Fibroblast of lung (primary cell): ENCODE measurements at regions not wholly inside any gene's neighbourhood (a gene's known extent, or its start where the extent isn't known, plus 50 kb on each side); places are given as distances from the start of the nearest gene placed in this dataset.

Experiments
- EZH2 ChIP-seq: IDR thresholded peaks from 2 replicates; pipeline ENCODE4 v1.5.1; 2012; ENCODE audit warnings: low read length, control low read depth, mild to moderate bottlenecking; ENCODE audit errors: missing control alignments
- TF ChIP-seq, protein P1 (sequence below), 2 donors: IDR thresholded peaks in 1 of 2; conservative IDR thresholded peaks in 1 of 2; 1 replicate in 1 of 2; 2 replicates in 1 of 2; pipeline ENCODE4 v1.5.1; 2011 to 2012; ENCODE audit warnings: low read length in 2 of 2, control low read depth in 1 of 2, inconsistent platforms in 1 of 2, low read depth in 1 of 2, mild to moderate bottlenecking in 1 of 2

DNA sequence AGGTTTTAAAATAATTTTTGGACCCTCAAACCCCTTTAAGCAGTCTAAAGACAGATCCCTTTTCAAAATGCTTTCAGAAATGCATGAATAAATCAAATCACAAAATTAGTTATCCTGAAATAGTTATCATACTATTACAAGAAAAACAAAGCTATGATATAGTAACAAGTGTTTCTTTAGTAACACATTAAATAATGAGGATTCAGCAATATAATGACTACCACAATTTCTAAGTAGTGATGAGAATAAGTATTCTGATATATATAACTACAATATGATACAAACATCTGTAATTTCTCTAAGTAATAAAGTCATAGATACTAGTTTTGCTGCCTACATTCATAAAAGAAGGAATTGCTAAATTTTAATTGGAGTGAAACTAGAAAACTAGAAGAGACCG is 53.0 kb upstream of the TMEM168 start:
- TF ChIP-seq, protein P1, sequence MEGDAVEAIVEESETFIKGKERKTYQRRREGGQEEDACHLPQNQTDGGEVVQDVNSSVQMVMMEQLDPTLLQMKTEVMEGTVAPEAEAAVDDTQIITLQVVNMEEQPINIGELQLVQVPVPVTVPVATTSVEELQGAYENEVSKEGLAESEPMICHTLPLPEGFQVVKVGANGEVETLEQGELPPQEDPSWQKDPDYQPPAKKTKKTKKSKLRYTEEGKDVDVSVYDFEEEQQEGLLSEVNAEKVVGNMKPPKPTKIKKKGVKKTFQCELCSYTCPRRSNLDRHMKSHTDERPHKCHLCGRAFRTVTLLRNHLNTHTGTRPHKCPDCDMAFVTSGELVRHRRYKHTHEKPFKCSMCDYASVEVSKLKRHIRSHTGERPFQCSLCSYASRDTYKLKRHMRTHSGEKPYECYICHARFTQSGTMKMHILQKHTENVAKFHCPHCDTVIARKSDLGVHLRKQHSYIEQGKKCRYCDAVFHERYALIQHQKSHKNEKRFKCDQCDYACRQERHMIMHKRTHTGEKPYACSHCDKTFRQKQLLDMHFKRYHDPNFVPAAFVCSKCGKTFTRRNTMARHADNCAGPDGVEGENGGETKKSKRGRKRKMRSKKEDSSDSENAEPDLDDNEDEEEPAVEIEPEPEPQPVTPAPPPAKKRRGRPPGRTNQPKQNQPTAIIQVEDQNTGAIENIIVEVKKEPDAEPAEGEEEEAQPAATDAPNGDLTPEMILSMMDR (conservative IDR thresholded peaks at IDR 0.05 in 1 of 2, IDR thresholded peaks at IDR 0.05 in 1 of 2; ENCODE audit: low read depth in 1 of 2, low read length in 2 of 2): no peak
- no peak for TF ChIP-seq EZH2
